Heart left ventricle (tissue), 16 donors: ENCODE measurements at regions not wholly inside any gene's neighbourhood (a gene's known extent, or its start where the extent isn't known, plus 50 kb on each side); places are given as distances from the start of the nearest gene placed in this dataset.

Experiments
- ATAC-seq, 4 donors: fragments of 200-7000 bp; cut with Tn5 transposase; one replicate each; pipeline ENCODE4 v1.9.1; 2020 to 2022; ENCODE audit warnings: moderate library complexity in 4 of 4, mild to moderate bottlenecking in 3 of 4, moderate number of reproducible peaks in 1 of 4
- DNase-seq, 5 donors: peaks; one replicate each; pipeline ENCODE4 v3.0.0-alpha.2; 2020
- H3K27ac ChIP-seq, 12 donors: fragments of 200-600 bp; sonication (generic) in 4 of 12; one replicate each; pipeline versions ENCODE4 v1.5.0 to v1.8.0; 2016 to 2022; ENCODE audit warnings: mild to moderate bottlenecking in 2 of 12
- H3K27me3 ChIP-seq, 9 donors: fragments of 200-600 bp; sonication (generic) in 2 of 9; one replicate each; pipeline versions ENCODE4 v1.5.1 to v1.8.0; 2016 to 2022; ENCODE audit warnings: mild to moderate bottlenecking in 3 of 9
- H3K36me3 ChIP-seq, 9 donors: fragments of 200-600 bp; sonication (generic) in 2 of 9; one replicate each; pipeline versions ENCODE4 v1.5.0 to v1.8.0; 2018 to 2022; ENCODE audit warnings: mild to moderate bottlenecking in 2 of 9
- H3K4me1 ChIP-seq, 12 donors: fragments of 200-600 bp; sonication (generic) in 4 of 12; one replicate each; pipeline versions ENCODE4 v1.5.0 to v1.8.0; 2016 to 2022; ENCODE audit warnings: mild to moderate bottlenecking in 3 of 12
- H3K4me3 ChIP-seq, 12 donors: fragments of 200-600 bp; sonication (generic) in 4 of 12; one replicate each; pipeline versions ENCODE4 v1.5.0 to v1.8.0; 2017 to 2022; ENCODE audit warnings: mild to moderate bottlenecking in 9 of 12, moderate library complexity in 4 of 12
- H3K9me3 ChIP-seq, 12 donors: fragments of 200-600 bp; sonication (generic) in 4 of 12; one replicate each; pipeline versions ENCODE4 v1.5.0 to v1.8.0; 2016 to 2022; ENCODE audit warnings: mild to moderate bottlenecking in 1 of 12
- POLR2A ChIP-seq, 2 donors: fragments of 450-650 bp; IDR thresholded peaks; one replicate each; pipeline ENCODE4 v1.6.1; 2017; ENCODE audit warnings: antibody characterized with exemption in 2 of 2, mild to moderate bottlenecking in 2 of 2, moderate library complexity in 2 of 2
- WGBS, 4 donors: extraction: QIAGEN DNeasy Blood & Tissue Kit in 2 of 4; methylation state at CpG; one replicate each; pipeline versions ENCODE4 v1.1.5 to v1.1.7; 2013 to 2018; 5-methylcytosine and 5-hydroxymethylcytosine counted together
- intact Hi-C, 10 donors: fragments of 100-400 bp; cut with DNase I; formaldehyde crosslinking; loops; one replicate each; pipeline versions ENCODE4 v1.11.1 to v1.14.2; 2022
- TF ChIP-seq, protein P1 (sequence below), 12 donors: fragments of 200-600 bp; sonication (generic) in 4 of 12; IDR thresholded peaks; one replicate each; pipeline versions ENCODE4 v1.5.0 to v1.8.0; 2018 to 2022; ENCODE audit warnings: antibody characterized with exemption in 12 of 12, mild to moderate bottlenecking in 5 of 12
- donor health status: ischemic (EF 13 %, LVEDD 7.1; RV severe dilation, severe dysfunction).
- donor health status: healthy with polysubstance abuse.
- donor health status: DM: no; HTN: yes; CAD: no.
- donor health status: DM: no; HTN: no; CAD: no.
- donor health status: ischemic (EF 25% LVEDD 6.9; RV normal size, moderate dysfunction).
- donor health status: ischemic (EF 25% LVEDD 5.7; RV mildly dilated, moderate dysfunction).
- donor health status: healthy.
- donor health status: DM: yes; HTN: yes; CAD: no.
- donor health status: ischemic (EF 35%, LVEDD 5.7; RV mildly dilated, moderate dysfunction).
- donor health status: nonischemic (EF 11% LVEDD 7.7; RV severe dilation, severe dysfunction).
- donor health status: DM: yes; HTN: yes; CAD: no.
- donor health status: PGD.
- donor health status: ischemic (EF 29% LVEDD 5.4; RV normal size, mild dysfunction).
- donor health status: nonischemic (EF 23%, LVEDD 6.1; RV moderate dilation, normal function).

DNA sequence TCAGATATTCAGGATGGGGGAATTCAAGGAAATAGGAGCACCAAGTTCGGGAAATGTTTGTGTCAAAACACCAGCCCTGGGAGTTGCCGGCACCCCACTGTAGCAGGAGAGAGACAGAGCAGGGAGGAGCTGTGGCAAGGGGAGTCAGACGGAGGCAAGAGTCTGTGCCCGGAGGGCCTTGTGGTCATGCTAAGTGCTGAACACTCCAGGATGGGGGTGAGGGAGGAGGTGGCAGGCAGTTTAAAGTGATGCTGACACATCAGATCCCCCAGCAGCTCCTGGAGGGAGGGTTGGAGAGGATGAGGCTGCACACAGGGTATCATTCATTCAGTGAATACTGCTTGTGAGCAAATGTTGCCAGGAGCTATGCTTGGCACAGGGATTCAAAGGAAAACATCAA is 150.3 kb upstream of the ETV3 start:
- WGBS, 4 donors, result 51 to 60% (median 56%) methylated on average over 4 of the region's 4 CpGs

DNA sequence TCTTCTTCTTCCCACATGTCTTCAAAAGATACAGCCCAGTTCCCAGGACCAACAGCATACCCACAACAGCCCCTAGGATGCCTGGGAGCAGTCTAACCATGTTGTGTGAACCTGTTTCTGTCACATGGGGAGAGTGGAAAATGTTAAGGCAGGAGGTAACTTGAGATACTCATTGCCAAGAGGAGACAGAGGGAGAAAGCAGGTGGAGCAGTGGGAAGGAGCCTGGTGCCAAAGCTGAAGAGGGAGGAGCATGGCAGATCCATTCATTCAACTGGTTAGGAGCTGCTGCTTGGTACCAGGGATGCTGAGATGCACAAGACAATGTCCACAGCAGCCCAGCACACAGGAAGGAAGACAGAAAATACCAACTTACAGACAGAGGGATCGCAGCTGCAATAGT is 149.8 kb upstream of the ETV3 start:
- ATAC-seq (no peak), DNase-seq (no peak)
- Histone ChIP-seq H3K36me3 (no peaks in the 10 kb centered on the region), H3K4me3 (no peak overlapping the region), H3K27ac (no peak overlapping the region), H3K27me3 (peaks cover 0 to 6% (median 0%) of the 10 kb centered on the region in 9 donors), H3K9me3 (no peaks in the 10 kb centered on the region), H3K4me1 (no peaks in the 10 kb centered on the region)
- WGBS, 4 donors, result 71 to 88% (median 81%) methylated on average over 1 of the region's 1 CpG
- intact Hi-C loops, result no loop called here
- TF ChIP-seq POLR2A (IDR thresholded peaks at IDR 0.05), result no peak
- TF ChIP-seq, protein P1, sequence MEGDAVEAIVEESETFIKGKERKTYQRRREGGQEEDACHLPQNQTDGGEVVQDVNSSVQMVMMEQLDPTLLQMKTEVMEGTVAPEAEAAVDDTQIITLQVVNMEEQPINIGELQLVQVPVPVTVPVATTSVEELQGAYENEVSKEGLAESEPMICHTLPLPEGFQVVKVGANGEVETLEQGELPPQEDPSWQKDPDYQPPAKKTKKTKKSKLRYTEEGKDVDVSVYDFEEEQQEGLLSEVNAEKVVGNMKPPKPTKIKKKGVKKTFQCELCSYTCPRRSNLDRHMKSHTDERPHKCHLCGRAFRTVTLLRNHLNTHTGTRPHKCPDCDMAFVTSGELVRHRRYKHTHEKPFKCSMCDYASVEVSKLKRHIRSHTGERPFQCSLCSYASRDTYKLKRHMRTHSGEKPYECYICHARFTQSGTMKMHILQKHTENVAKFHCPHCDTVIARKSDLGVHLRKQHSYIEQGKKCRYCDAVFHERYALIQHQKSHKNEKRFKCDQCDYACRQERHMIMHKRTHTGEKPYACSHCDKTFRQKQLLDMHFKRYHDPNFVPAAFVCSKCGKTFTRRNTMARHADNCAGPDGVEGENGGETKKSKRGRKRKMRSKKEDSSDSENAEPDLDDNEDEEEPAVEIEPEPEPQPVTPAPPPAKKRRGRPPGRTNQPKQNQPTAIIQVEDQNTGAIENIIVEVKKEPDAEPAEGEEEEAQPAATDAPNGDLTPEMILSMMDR (IDR thresholded peaks at IDR 0.05), result no peak

More for the DNA sequence above, 150.3 kb upstream of the ETV3 start:
- no peaks in the 10 kb centered on the region for H3K9me3 ChIP-seq
- no peak overlapping the region for H3K27ac ChIP-seq
- no peak overlapping the region for H3K4me3 ChIP-seq
- intact Hi-C loops, result no loop called here
- TF ChIP-seq, protein P1 (IDR thresholded peaks at IDR 0.05), result no peak
- TF ChIP-seq POLR2A (IDR thresholded peaks at IDR 0.05), result no peak
- ATAC-seq, result no peak
- H3K27me3 ChIP-seq, result peaks cover 0 to 2% (median 0%) of the 10 kb centered on the region in 9 donors
- no peak for DNase-seq
- no peaks in the 10 kb centered on the region for H3K36me3 ChIP-seq
- no peaks in the 10 kb centered on the region for H3K4me1 ChIP-seq

DNA sequence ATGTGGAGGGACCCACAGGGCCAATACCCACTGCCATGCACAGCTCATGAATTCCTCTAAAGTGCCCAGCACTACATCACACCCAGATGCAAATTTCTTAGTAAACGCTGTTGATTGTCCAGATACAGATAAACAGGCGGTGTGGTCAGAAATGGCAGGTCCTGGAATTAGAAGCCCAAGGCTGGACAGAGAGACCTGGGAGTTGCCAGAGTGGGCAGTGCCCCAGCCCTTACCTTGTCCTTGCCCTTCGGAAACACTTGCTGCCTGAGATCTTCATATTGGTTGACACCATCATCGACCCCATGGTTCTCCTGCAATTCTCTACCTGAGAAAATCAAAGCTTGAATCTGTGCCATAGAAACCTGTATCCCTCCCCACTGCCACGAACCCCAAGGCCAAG is 149.3 kb upstream of the ETV3 start:
- H3K4me3 ChIP-seq, result no peak overlapping the region
- DNase-seq (no peak), ATAC-seq (no peak)
- 61 to 80% (median 69%) methylated on average over 5 of the region's 5 CpGs for WGBS, 4 donors
- H3K9me3 ChIP-seq, result no peaks in the 10 kb centered on the region
- TF ChIP-seq POLR2A (IDR thresholded peaks at IDR 0.05), result no peak
- TF ChIP-seq, protein P1 (IDR thresholded peaks at IDR 0.05), result no peak
- no peaks in the 10 kb centered on the region for H3K4me1 ChIP-seq
- no peak overlapping the region for H3K27ac ChIP-seq
- H3K36me3 ChIP-seq, result no peaks in the 10 kb centered on the region
- peaks cover 0 to 8% (median 0%) of the 10 kb centered on the region in 9 donors for H3K27me3 ChIP-seq
- intact Hi-C loops, result no loop called here

DNA sequence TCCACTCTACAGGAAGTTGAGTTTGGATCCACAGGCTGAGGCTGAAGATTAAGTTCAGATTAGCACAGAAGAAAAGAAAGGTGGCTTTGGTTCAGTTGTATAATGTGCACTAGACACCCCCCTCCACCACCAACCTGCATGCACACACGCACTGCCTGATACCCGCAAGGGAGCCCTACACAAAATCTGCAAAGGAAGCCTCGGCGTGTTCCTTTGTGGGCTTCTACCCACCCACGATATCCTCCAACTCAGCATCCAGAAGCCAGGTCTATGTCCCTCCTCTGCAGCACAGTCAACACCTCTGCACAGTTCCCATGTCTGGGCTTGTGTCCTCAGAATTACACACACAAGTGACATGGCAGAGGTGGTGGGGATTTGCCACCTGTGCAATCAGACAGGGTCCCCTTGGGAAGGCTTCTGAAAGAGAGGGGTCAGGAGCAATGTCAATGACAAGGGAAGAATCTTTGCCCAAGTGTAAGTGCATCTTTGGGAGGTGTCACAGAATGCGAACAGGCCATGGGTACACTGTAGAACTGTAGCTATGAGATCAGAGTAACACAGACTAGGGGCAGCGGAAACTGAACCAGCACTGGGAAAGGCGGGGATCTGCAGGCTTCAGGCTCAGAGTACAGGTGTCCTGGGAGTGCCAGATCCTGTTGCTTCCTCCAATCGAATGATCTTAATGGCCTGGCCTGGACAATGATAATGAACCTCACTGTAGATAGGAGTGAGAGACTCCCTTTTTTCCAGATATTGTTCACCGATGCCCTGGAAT is 148.6 kb upstream of the ETV3 start:
- intact Hi-C loops, result no loop called here
- WGBS, 4 donors, result 80 to 88% (median 83%) methylated on average over 10 of the region's 10 CpGs
- H3K4me3 ChIP-seq, result no peak overlapping the region
- H3K4me1 ChIP-seq, result no peaks in the 10 kb centered on the region
- no peaks in the 10 kb centered on the region for H3K36me3 ChIP-seq
- no peak overlapping the region for H3K27ac ChIP-seq
- no peak for ATAC-seq
- TF ChIP-seq, protein P1 (IDR thresholded peaks at IDR 0.05), result no peak
- no peak for TF ChIP-seq POLR2A (IDR thresholded peaks at IDR 0.05)
- H3K27me3 ChIP-seq, result peaks cover 0 to 14% (median 0%) of the 10 kb centered on the region in 9 donors
- no peak for DNase-seq
- no peaks in the 10 kb centered on the region for H3K9me3 ChIP-seq
